ENCODE measurements at regions not wholly inside any gene's neighbourhood (a gene's known extent, or its start where the extent isn't known, plus 50 kb on each side); places are given as distances from the start of the nearest gene placed in this dataset.
A peak's percentile ranks its signal among the peaks of the same experiment; 100 is the strongest.

GRCh38 chr1:106727171-106727570, 329.3 kb upstream of the PRMT6 start:
- BruUV-seq (replicated peaks): no TSS peak
- Histone ChIP-seq H3K4me3 (ENCODE audit: low read depth, low read length, poor library complexity, severe bottlenecking) (no peak overlapping the region), H3K27me3 (replicated peaks; ENCODE audit: insufficient read depth, low read depth, low read length, poor library complexity) (no peaks in the 10 kb centered on the region), H3K9me3 (ENCODE audit: low read depth, low read length, poor library complexity, severe bottlenecking) (peaks cover 7% of the 10 kb centered on the region), H3K4me1 (ENCODE audit: insufficient read depth, low read length, poor library complexity, severe bottlenecking) (no peaks in the 10 kb centered on the region), H3K27ac (ENCODE audit: low read depth, low read length, poor library complexity, severe bottlenecking) (no peak overlapping the region), H3K36me3 (ENCODE audit: insufficient read depth, low read length, poor library complexity, severe bottlenecking) (no peaks in the 10 kb centered on the region)
- intact Hi-C loops (cut with micrococcal nuclease; ENCODE audit: unreplicated experiment): no loop called here
- ChIA-PET POLR2A (ENCODE audit: low non-redundant PET) (no interaction called here), CTCF (no interaction called here)
- no peak for TF ChIP-seq CTCF (conservative IDR thresholded peaks at IDR 0.05; ENCODE audit: low read depth, low read length)
- TF ChIP-seq EZH2 (IDR thresholded peaks at IDR 0.05; ENCODE audit: borderline replicate concordance, low read depth, low read length, poor library complexity, severe bottlenecking): no peak
- DNase-seq (ENCODE audit: low spot score): peak; percentile 14

GRCh38 chr1:106746448-106747085, 309.9 kb upstream of the PRMT6 start:
- TF ChIP-seq CTCF (conservative IDR thresholded peaks at IDR 0.05; ENCODE audit: low read depth, low read length) (no peak), EZH2 (IDR thresholded peaks at IDR 0.05; ENCODE audit: borderline replicate concordance, low read depth, low read length, poor library complexity, severe bottlenecking) (no peak)
- ChIA-PET CTCF (no interaction called here), POLR2A (ENCODE audit: low non-redundant PET) (interaction anchor here (0.6 to 0.7 kb wide), 2 partner anchors 386 to 999 kb away, joined by 3 to 4 read pairs; no protein-coding TSS in a partner anchor)
- Histone ChIP-seq H3K36me3 (ENCODE audit: insufficient read depth, low read length, poor library complexity, severe bottlenecking) (no peaks in the 10 kb centered on the region), H3K4me3 (ENCODE audit: low read depth, low read length, poor library complexity, severe bottlenecking) (no peak overlapping the region), H3K27me3 (replicated peaks; ENCODE audit: insufficient read depth, low read depth, low read length, poor library complexity) (no peaks in the 10 kb centered on the region), H3K27ac (ENCODE audit: low read depth, low read length, poor library complexity, severe bottlenecking) (peak overlapping the region; percentile 55), H3K9me3 (ENCODE audit: low read depth, low read length, poor library complexity, severe bottlenecking) (no peaks in the 10 kb centered on the region), H3K4me1 (ENCODE audit: insufficient read depth, low read length, poor library complexity, severe bottlenecking) (peaks cover 33% of the 10 kb centered on the region)
- no TSS peak for BruUV-seq (replicated peaks)
- intact Hi-C loops (cut with micrococcal nuclease; ENCODE audit: unreplicated experiment): loop anchor here (1.0 to 5.0 kb wide), 5 partner anchors 70 to 516 kb away; no protein-coding TSS in a partner anchor
- DNase-seq (ENCODE audit: low spot score): peak; percentile 97

- BruUV-seq (replicated peaks): no TSS peak
- no peaks in the 10 kb centered on the region for H3K36me3 ChIP-seq (ENCODE audit: insufficient read depth, low read length, poor library complexity, severe bottlenecking)
- TF ChIP-seq EZH2 (IDR thresholded peaks at IDR 0.05; ENCODE audit: borderline replicate concordance, low read depth, low read length, poor library complexity, severe bottlenecking): no peak
- TF ChIP-seq CTCF (conservative IDR thresholded peaks at IDR 0.05; ENCODE audit: low read depth, low read length): no peak
- intact Hi-C loops (cut with micrococcal nuclease; ENCODE audit: unreplicated experiment): loop anchor here (2.0 to 5.0 kb wide), 4 partner anchors 70 to 515 kb away; no protein-coding TSS in a partner anchor
- peak overlapping the region; percentile 55 for H3K27ac ChIP-seq (ENCODE audit: low read depth, low read length, poor library complexity, severe bottlenecking)
- no peak for DNase-seq (ENCODE audit: low spot score)
- H3K9me3 ChIP-seq (ENCODE audit: low read depth, low read length, poor library complexity, severe bottlenecking): no peaks in the 10 kb centered on the region
- ChIA-PET CTCF (no interaction called here), POLR2A (ENCODE audit: low non-redundant PET) (no interaction called here)
- H3K4me3 ChIP-seq (ENCODE audit: low read depth, low read length, poor library complexity, severe bottlenecking): no peak overlapping the region
- peaks cover 33% of the 10 kb centered on the region for H3K4me1 ChIP-seq (ENCODE audit: insufficient read depth, low read length, poor library complexity, severe bottlenecking)
- H3K27me3 ChIP-seq (replicated peaks; ENCODE audit: insufficient read depth, low read depth, low read length, poor library complexity): no peaks in the 10 kb centered on the region
These were observed 309.2 kb upstream of the PRMT6 start for GRCh38 chr1:106747232-106747631.

Data from A673 (cell line).